OCI-LY7 (cell line): ENCODE measurements at regions not wholly inside any gene's neighbourhood (a gene's known extent, or its start where the extent isn't known, plus 50 kb on each side); places are given as distances from the start of the nearest gene placed in this dataset.

Source experiments
- BruUV-seq: library from RNA; stranded (reverse); fragments of 400-500 nt; replicated peaks from 2 replicates; lab custom pipeline; 2021; lab: Mats Ljungman, UMichigan
- CTCF ChIA-PET: fragments of 300-600 bp; sonication (Branson Sonifier 250); formaldehyde crosslinking; loops from one replicate; lab custom pipeline; 2022; ENCODE audit warnings: antibody characterized with exemption; ENCODE audit not compliant: unreplicated experiment; lab: Charles Lee
- POLR2A ChIA-PET: fragments of 300-600 bp; sonication (Branson Sonifier 250); formaldehyde crosslinking; loops from one replicate; lab custom pipeline; 2022; ENCODE audit warnings: antibody characterized with exemption; lab: Charles Lee
- DNase-seq: peaks from one replicate; pipeline ENCODE4 v3.0.0-alpha.2; 2015; ENCODE audit warnings: low spot score
- H2AFZ ChIP-seq: fragments of 200-600 bp; sonication (generic), shearing (Covaris generic); 2 replicates; pipeline ENCODE4 v1.6.1; 2014; ENCODE audit warnings: mild to moderate bottlenecking, antibody characterized with exemption, low read length, moderate library complexity
- H3K27ac ChIP-seq: fragments of 200-600 bp; sonication (generic); 2 replicates; pipeline ENCODE4 v1.5.1; 2014; ENCODE audit warnings: mixed run types, low read depth, mild to moderate bottlenecking, moderate library complexity, low read length, inconsistent platforms; ENCODE audit not compliant: poor library complexity, severe bottlenecking
- H3K36me3 ChIP-seq: fragments of 200-600 bp; sonication (generic); 2 replicates; pipeline ENCODE4 v1.6.1; 2014; ENCODE audit warnings: mild to moderate bottlenecking, antibody characterized with exemption, low read length, moderate library complexity, mixed read lengths; ENCODE audit not compliant: insufficient read depth
- H3K4me1 ChIP-seq: fragments of 200-600 bp; sonication (generic); 2 replicates; pipeline ENCODE4 v1.5.1; 2014; ENCODE audit warnings: mild to moderate bottlenecking, low read length; ENCODE audit not compliant: insufficient read depth, poor library complexity, severe bottlenecking
- H3K4me2 ChIP-seq: fragments of 200-600 bp; sonication (generic); 2 replicates; pipeline ENCODE4 v1.6.1; 2014; ENCODE audit warnings: mild to moderate bottlenecking, low read length
- H3K4me3 ChIP-seq: fragments of 200-600 bp; sonication (generic); 2 replicates; pipeline ENCODE4 v1.5.1; 2014; ENCODE audit warnings: mild to moderate bottlenecking, low read depth, low read length; ENCODE audit not compliant: poor library complexity, severe bottlenecking
- H3K79me2 ChIP-seq: fragments of 200-600 bp; sonication (generic); 2 replicates; pipeline ENCODE4 v1.6.1; 2016; ENCODE audit warnings: low read depth, mild to moderate bottlenecking, low read length, moderate library complexity, mixed read lengths; ENCODE audit not compliant: insufficient read depth
- H3K9me2 ChIP-seq: fragments of 200-600 bp; sonication (generic); 2 replicates; pipeline ENCODE4 v1.6.1; 2016; ENCODE audit warnings: mild to moderate bottlenecking, low read length, mixed read lengths; ENCODE audit not compliant: insufficient read depth
- H3K9me3 ChIP-seq: fragments of 200-600 bp; sonication (generic); 2 replicates; pipeline ENCODE4 v1.6.1; 2014; ENCODE audit warnings: mild to moderate bottlenecking, mixed run types, low read length, mixed read lengths
- H4K20me1 ChIP-seq: fragments of 200-600 bp; sonication (generic); 2 replicates; pipeline ENCODE4 v1.6.1; 2014; ENCODE audit warnings: mild to moderate bottlenecking, antibody characterized with exemption, low read length, moderate library complexity, mixed read lengths; ENCODE audit not compliant: insufficient read depth
- CTCF ChIP-seq: fragments of 200-600 bp; sonication (generic); conservative IDR thresholded peaks from 2 replicates; pipeline ENCODE4 v1.5.1; 2014; ENCODE audit warnings: mild to moderate bottlenecking, antibody characterized with exemption, low read length, moderate library complexity, mixed read lengths
- EZH2phosphoT487 ChIP-seq: fragments of 200-600 bp; sonication (generic); IDR thresholded peaks from 2 replicates; pipeline ENCODE4 v1.6.1; 2018; ENCODE audit warnings: low read depth, borderline replicate concordance, mild to moderate bottlenecking, mixed run types, antibody characterized with exemption, low read length, moderate library complexity, mixed read lengths
- intact Hi-C: fragments of 100-400 bp; cut with micrococcal nuclease; formaldehyde crosslinking; loops from one replicate; pipeline ENCODE4 v1.10.0; 2022; ENCODE audit not compliant: unreplicated experiment

- intact Hi-C loops, result no loop called here
- CTCF ChIA-PET, result no interaction called here
- BruUV-seq, result no TSS peak
- Histone ChIP-seq H3K36me3 (no peaks in the 10 kb centered on the region), H3K9me2 (no peaks in the 10 kb centered on the region), H2AFZ (no peak overlapping the region), H3K9me3 (no peaks in the 10 kb centered on the region), H3K4me1 (no peaks in the 10 kb centered on the region), H3K4me2 (no peak overlapping the region), H3K4me3 (no peak overlapping the region), H3K79me2 (no peaks in the 10 kb centered on the region), H3K27ac (no peak overlapping the region), H4K20me1 (no peaks in the 10 kb centered on the region)
- no peak for DNase-seq
- POLR2A ChIA-PET, result interaction anchor here (0.6 kb wide), 1 partner anchor 117 kb away, joined by 4 read pairs; no protein-coding TSS in a partner anchor
- TF ChIP-seq CTCF, result no peak
- TF ChIP-seq EZH2phosphoT487, result no peak
Observed at GRCh38 chr2:216555274-216555673, 56.6 kb downstream of the RPL37A start.

GRCh38 chr2:216556202-216556601 lies 57.6 kb downstream of the RPL37A start:
- Histone ChIP-seq H3K4me2 (no peak overlapping the region), H4K20me1 (no peaks in the 10 kb centered on the region), H3K27ac (no peak overlapping the region), H2AFZ (no peak overlapping the region), H3K36me3 (no peaks in the 10 kb centered on the region), H3K4me3 (no peak overlapping the region), H3K9me3 (no peaks in the 10 kb centered on the region), H3K79me2 (no peaks in the 10 kb centered on the region), H3K4me1 (no peaks in the 10 kb centered on the region), H3K9me2 (no peaks in the 10 kb centered on the region)
- CTCF ChIA-PET, result no interaction called here
- BruUV-seq, result no TSS peak
- no peak for DNase-seq
- intact Hi-C loops, result no loop called here
- TF ChIP-seq EZH2phosphoT487 (no peak), CTCF (no peak)
- POLR2A ChIA-PET, result interaction anchor here (0.6 kb wide), 1 partner anchor 117 kb away, joined by 4 read pairs; no protein-coding TSS in a partner anchor

GRCh38 chr2:216557413-216557812 lies 58.8 kb downstream of the RPL37A start:
- Histone ChIP-seq H3K4me1 (no peaks in the 10 kb centered on the region), H4K20me1 (no peaks in the 10 kb centered on the region), H3K27ac (no peak overlapping the region), H3K9me2 (no peaks in the 10 kb centered on the region), H3K4me2 (no peak overlapping the region), H2AFZ (no peak overlapping the region), H3K9me3 (no peaks in the 10 kb centered on the region), H3K36me3 (no peaks in the 10 kb centered on the region), H3K79me2 (no peaks in the 10 kb centered on the region), H3K4me3 (no peak overlapping the region)
- BruUV-seq, result no TSS peak
- no peak for DNase-seq
- intact Hi-C loops, result no loop called here
- TF ChIP-seq CTCF (no peak), EZH2phosphoT487 (no peak)
- ChIA-PET CTCF (no interaction called here), POLR2A (interaction anchor here (0.6 to 1.1 kb wide), 2 partner anchors 32 to 34 kb away, joined by 3 read pairs; no protein-coding TSS in a partner anchor)
